ENCODE measurements at regions not wholly inside any gene's neighbourhood (a gene's known extent, or its start where the extent isn't known, plus 50 kb on each side); places are given as distances from the start of the nearest gene placed in this dataset.

DNA sequence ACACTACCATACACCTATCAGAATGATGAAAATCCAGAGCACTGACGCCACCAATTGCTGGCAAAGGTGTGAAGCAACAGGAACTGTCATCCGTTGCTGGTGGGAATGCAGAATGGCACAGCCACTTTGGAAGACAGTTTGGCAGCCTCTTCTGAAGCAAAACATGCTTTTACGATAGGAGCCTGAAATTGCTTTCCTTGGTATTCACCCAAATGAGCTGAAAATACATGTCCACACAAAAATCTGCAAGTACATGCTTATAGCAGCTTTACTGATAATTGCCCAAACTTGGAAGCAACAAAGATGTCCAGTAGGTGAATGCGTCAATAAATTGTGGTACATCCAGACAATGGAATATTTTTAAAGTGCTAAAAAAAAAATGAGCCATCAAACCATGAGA, 322.8 kb upstream of the FAT1 start:
- no peak overlapping the region for H3K27ac Mint-ChIP-seq
- ATAC-seq (ENCODE audit: low read depth) (no peak), DNase-seq (no peak)
- H2AFZ ChIP-seq (ENCODE audit: insufficient read depth, low read depth, low read length, poor library complexity, severe bottlenecking) = no peak overlapping the region
- no peaks in the 10 kb centered on the region for H3K79me2 ChIP-seq (ENCODE audit: control insufficient read depth, insufficient read depth, low read length)
- peaks cover 0 to 9% (median 0%) of the 10 kb centered on the region in 3 donors for H3K9me3 ChIP-seq (ENCODE audit: control extremely low read depth in 1 of 3, control insufficient read depth in 2 of 3, insufficient read depth in 1 of 3, low read length in 2 of 3)
- no peak overlapping the region for H3K9ac ChIP-seq (ENCODE audit: low read length)
- H3K27me3 ChIP-seq (replicated peaks in 1 of 4; ENCODE audit: control extremely low read depth in 1 of 4, control insufficient read depth in 3 of 4, insufficient read depth in 4 of 4, low read length in 3 of 4) = no peaks in the 10 kb centered on the region
- H4K20me1 ChIP-seq (ENCODE audit: control insufficient read depth, insufficient read depth, low read length, poor library complexity, severe bottlenecking) = no peaks in the 10 kb centered on the region
- H3K27ac ChIP-seq (ENCODE audit: low read length in 2 of 2) = no peak overlapping the region
- intact Hi-C loops (cut with micrococcal nuclease) = no loop called here
- peaks cover 3% of the 10 kb centered on the region for H3K9me3 Mint-ChIP-seq (ENCODE audit: insufficient read depth)
- no peaks in the 10 kb centered on the region for H3K4me1 ChIP-seq (ENCODE audit: control insufficient read depth in 2 of 2, insufficient read depth in 2 of 2, low read length in 2 of 2)
- no peaks in the 10 kb centered on the region for H3K4me1 Mint-ChIP-seq
- ChIA-PET POLR2A (no interaction called here), CTCF (no interaction called here)
- TF ChIP-seq, protein P1, sequence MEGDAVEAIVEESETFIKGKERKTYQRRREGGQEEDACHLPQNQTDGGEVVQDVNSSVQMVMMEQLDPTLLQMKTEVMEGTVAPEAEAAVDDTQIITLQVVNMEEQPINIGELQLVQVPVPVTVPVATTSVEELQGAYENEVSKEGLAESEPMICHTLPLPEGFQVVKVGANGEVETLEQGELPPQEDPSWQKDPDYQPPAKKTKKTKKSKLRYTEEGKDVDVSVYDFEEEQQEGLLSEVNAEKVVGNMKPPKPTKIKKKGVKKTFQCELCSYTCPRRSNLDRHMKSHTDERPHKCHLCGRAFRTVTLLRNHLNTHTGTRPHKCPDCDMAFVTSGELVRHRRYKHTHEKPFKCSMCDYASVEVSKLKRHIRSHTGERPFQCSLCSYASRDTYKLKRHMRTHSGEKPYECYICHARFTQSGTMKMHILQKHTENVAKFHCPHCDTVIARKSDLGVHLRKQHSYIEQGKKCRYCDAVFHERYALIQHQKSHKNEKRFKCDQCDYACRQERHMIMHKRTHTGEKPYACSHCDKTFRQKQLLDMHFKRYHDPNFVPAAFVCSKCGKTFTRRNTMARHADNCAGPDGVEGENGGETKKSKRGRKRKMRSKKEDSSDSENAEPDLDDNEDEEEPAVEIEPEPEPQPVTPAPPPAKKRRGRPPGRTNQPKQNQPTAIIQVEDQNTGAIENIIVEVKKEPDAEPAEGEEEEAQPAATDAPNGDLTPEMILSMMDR (IDR thresholded peaks at IDR 0.05) = no peak
- TF ChIP-seq EZH2 (IDR thresholded peaks at IDR 0.05; ENCODE audit: borderline replicate concordance, insufficient read depth, low read depth, low read length, poor library complexity, severe bottlenecking) = no peak
- no peak overlapping the region for H3K4me3 ChIP-seq (ENCODE audit: control extremely low read depth in 1 of 5, extremely low read depth in 1 of 5, insufficient read depth in 1 of 5, low read depth in 2 of 5, low read length in 4 of 5)
- H3K36me3 ChIP-seq (replicated peaks in 1 of 2; ENCODE audit: control extremely low read depth in 1 of 2, control insufficient read depth in 1 of 2, extremely low read depth in 1 of 2, insufficient read depth in 2 of 2, low read length in 1 of 2) = no peaks in the 10 kb centered on the region
- no peaks in the 10 kb centered on the region for H3K27me3 Mint-ChIP-seq
- WGBS (ENCODE audit: insufficient coverage) = 88% methylated on average over 3 of the region's 4 CpGs
- H3K4me3 Mint-ChIP-seq = no peak overlapping the region
- H3K4me2 ChIP-seq (replicated peaks; ENCODE audit: low read depth, low read length, poor library complexity, severe bottlenecking) = no peak overlapping the region

- Mint-ChIP-seq H3K27ac (no peak overlapping the region), H3K27me3 (no peaks in the 10 kb centered on the region), H3K4me1 (no peaks in the 10 kb centered on the region), H3K9me3 (ENCODE audit: insufficient read depth) (peaks cover 3% of the 10 kb centered on the region), H3K4me3 (no peak overlapping the region)
- Histone ChIP-seq H3K4me3 (ENCODE audit: control extremely low read depth in 1 of 5, extremely low read depth in 1 of 5, insufficient read depth in 1 of 5, low read depth in 2 of 5, low read length in 4 of 5) (no peak overlapping the region), H3K27me3 (replicated peaks in 1 of 4; ENCODE audit: control extremely low read depth in 1 of 4, control insufficient read depth in 3 of 4, insufficient read depth in 4 of 4, low read length in 3 of 4) (no peaks in the 10 kb centered on the region), H3K36me3 (replicated peaks in 1 of 2; ENCODE audit: control extremely low read depth in 1 of 2, control insufficient read depth in 1 of 2, extremely low read depth in 1 of 2, insufficient read depth in 2 of 2, low read length in 1 of 2) (no peaks in the 10 kb centered on the region), H3K4me1 (ENCODE audit: control insufficient read depth in 2 of 2, insufficient read depth in 2 of 2, low read length in 2 of 2) (no peaks in the 10 kb centered on the region), H4K20me1 (ENCODE audit: control insufficient read depth, insufficient read depth, low read length, poor library complexity, severe bottlenecking) (no peaks in the 10 kb centered on the region), H3K9ac (ENCODE audit: low read length) (no peak overlapping the region), H3K4me2 (replicated peaks; ENCODE audit: low read depth, low read length, poor library complexity, severe bottlenecking) (no peak overlapping the region), H3K79me2 (ENCODE audit: control insufficient read depth, insufficient read depth, low read length) (no peaks in the 10 kb centered on the region), H3K9me3 (ENCODE audit: control extremely low read depth in 1 of 3, control insufficient read depth in 2 of 3, insufficient read depth in 1 of 3, low read length in 2 of 3) (peaks cover 0 to 19% (median 0%) of the 10 kb centered on the region in 3 donors), H2AFZ (ENCODE audit: insufficient read depth, low read depth, low read length, poor library complexity, severe bottlenecking) (no peak overlapping the region), H3K27ac (ENCODE audit: low read length in 2 of 2) (no peak overlapping the region)
- POLR2A ChIA-PET = no interaction called here
- WGBS (ENCODE audit: insufficient coverage) = 99% methylated on average over 9 of the region's 9 CpGs
- TF ChIP-seq EZH2 (IDR thresholded peaks at IDR 0.05; ENCODE audit: borderline replicate concordance, insufficient read depth, low read depth, low read length, poor library complexity, severe bottlenecking) = no peak
- TF ChIP-seq, protein P1 (IDR thresholded peaks at IDR 0.05) = no peak
- CTCF ChIA-PET = no interaction called here
- intact Hi-C loops (cut with micrococcal nuclease) = no loop called here
- ATAC-seq (ENCODE audit: low read depth) = no peak
- no peak for DNase-seq
These were observed 335.4 kb upstream of the FAT1 start for GRCh38 chr4:187059021-187059420.

Data from B cell (primary cell).